Astrocyte of the hippocampus (primary cell): ENCODE measurements at regions not wholly inside any gene's neighbourhood (a gene's known extent, or its start where the extent isn't known, plus 50 kb on each side); places are given as distances from the start of the nearest gene placed in this dataset.
A peak's percentile ranks its signal among the peaks of the same experiment; 100 is the strongest.
"Not testable (repeated sequence)": the region's sequence is repeated elsewhere in the genome, so short reads cannot be mapped to it uniquely, and the experiment has no call there.

Source experiments
- DNase-seq: peaks from one replicate; pipeline ENCODE4 v3.0.0; 2011; ENCODE audit warnings: low read depth, low spot score

- no peak for DNase-seq
Measured at GRCh38 chrX:122301491-122301890, 882.6 kb upstream of the GRIA3 start.

GRCh38 chrX:122303761-122304160 lies 880.3 kb upstream of the GRIA3 start:
- DNase-seq, result no peak

GRCh38 chrX:122344816-122345215 lies 839.3 kb upstream of the GRIA3 start:
- DNase-seq, result no peak

GRCh38 chrX:122363112-122363795 lies 820.8 kb upstream of the GRIA3 start:
- DNase-seq, result no peak

- DNase-seq, result not testable (repeated sequence)
Measured at GRCh38 chrX:122375533-122375932, 808.5 kb upstream of the GRIA3 start.

GRCh38 chrX:122389005-122389404 lies 795.1 kb upstream of the GRIA3 start:
- no peak for DNase-seq

- DNase-seq, result no peak
Measured at GRCh38 chrX:122418758-122419157, 765.3 kb upstream of the GRIA3 start.

- no peak for DNase-seq
Measured at GRCh38 chrX:122421434-122422121, 762.5 kb upstream of the GRIA3 start.

GRCh38 chrX:122422547-122422946 lies 761.5 kb upstream of the GRIA3 start:
- no peak for DNase-seq

GRCh38 chrX:122434942-122435341 lies 749.1 kb upstream of the GRIA3 start:
- no peak for DNase-seq

- DNase-seq, result no peak
Measured at GRCh38 chrX:122439831-122440230, 744.2 kb upstream of the GRIA3 start.

- no peak for DNase-seq
Measured at GRCh38 chrX:122440832-122441231, 743.2 kb upstream of the GRIA3 start.

- no peak for DNase-seq
Measured at GRCh38 chrX:122441451-122441850, 742.6 kb upstream of the GRIA3 start.

- DNase-seq, result no peak
Measured at GRCh38 chrX:122445466-122445865, 738.6 kb upstream of the GRIA3 start.

- no peak for DNase-seq
Measured at GRCh38 chrX:122464341-122464740, 719.7 kb upstream of the GRIA3 start.

- DNase-seq, result peak; percentile 1
Measured at GRCh38 chrX:122475306-122475705, 708.8 kb upstream of the GRIA3 start.

GRCh38 chrX:122500556-122500955 lies 683.5 kb upstream of the GRIA3 start:
- no peak for DNase-seq

GRCh38 chrX:122501652-122502051 lies 682.4 kb upstream of the GRIA3 start:
- DNase-seq, result no peak

- peak; percentile 19 for DNase-seq
Measured at GRCh38 chrX:122504026-122504425, 680.1 kb upstream of the GRIA3 start.

GRCh38 chrX:122512561-122513072 lies 671.5 kb upstream of the GRIA3 start:
- DNase-seq, result peak; percentile 2

- DNase-seq, result peak; percentile 7
Measured at GRCh38 chrX:122517786-122518185, 666.3 kb upstream of the GRIA3 start.

GRCh38 chrX:122545778-122546177 lies 638.3 kb upstream of the GRIA3 start:
- DNase-seq, result no peak

GRCh38 chrX:122546269-122546668 lies 637.8 kb upstream of the GRIA3 start:
- no peak for DNase-seq
